ENCODE measurements at regions not wholly inside any gene's neighbourhood (a gene's known extent, or its start where the extent isn't known, plus 50 kb on each side); places are given as distances from the start of the nearest gene placed in this dataset.

DNA sequence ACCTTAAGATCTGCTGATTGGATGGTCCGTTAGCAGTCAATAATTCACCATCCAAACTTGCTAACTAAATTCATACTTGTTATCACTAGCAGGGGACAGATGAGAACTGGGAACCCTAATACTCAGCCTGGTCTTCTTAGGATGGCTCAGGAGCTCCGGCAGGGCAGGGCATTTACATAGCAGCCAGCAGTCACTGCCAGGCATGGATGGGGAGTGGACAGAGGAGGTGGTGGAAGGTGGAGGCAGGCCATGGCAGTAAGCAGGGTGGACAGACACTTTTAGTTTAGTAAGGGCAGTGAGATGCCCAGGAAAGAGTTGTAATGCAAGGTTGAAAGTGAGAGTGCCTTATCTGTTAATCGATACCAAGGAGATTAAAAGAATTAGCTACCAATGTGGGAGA, 392.2 kb upstream of the CHST9 start:
- no peak for TF ChIP-seq ZNF70 (CRISPR knock-in tag; IDR thresholded peaks at IDR 0.05)
- no peak for TF ChIP-seq BACH2 (CRISPR knock-in tag; IDR thresholded peaks at IDR 0.05; ENCODE audit: borderline replicate concordance)
- TF ChIP-seq, protein P1, sequence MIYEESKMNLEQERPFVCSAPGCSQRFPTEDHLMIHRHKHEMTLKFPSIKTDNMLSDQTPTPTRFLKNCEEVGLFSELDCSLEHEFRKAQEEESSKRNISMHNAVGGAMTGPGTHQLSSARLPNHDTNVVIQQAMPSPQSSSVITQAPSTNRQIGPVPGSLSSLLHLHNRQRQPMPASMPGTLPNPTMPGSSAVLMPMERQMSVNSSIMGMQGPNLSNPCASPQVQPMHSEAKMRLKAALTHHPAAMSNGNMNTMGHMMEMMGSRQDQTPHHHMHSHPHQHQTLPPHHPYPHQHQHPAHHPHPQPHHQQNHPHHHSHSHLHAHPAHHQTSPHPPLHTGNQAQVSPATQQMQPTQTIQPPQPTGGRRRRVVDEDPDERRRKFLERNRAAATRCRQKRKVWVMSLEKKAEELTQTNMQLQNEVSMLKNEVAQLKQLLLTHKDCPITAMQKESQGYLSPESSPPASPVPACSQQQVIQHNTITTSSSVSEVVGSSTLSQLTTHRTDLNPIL (CRISPR knock-in tag; IDR thresholded peaks at IDR 0.05; ENCODE audit: low read depth): no peak
- TF ChIP-seq OSR1 (CRISPR knock-in tag; IDR thresholded peaks at IDR 0.05): no peak
- no peak for ATAC-seq

DNA sequence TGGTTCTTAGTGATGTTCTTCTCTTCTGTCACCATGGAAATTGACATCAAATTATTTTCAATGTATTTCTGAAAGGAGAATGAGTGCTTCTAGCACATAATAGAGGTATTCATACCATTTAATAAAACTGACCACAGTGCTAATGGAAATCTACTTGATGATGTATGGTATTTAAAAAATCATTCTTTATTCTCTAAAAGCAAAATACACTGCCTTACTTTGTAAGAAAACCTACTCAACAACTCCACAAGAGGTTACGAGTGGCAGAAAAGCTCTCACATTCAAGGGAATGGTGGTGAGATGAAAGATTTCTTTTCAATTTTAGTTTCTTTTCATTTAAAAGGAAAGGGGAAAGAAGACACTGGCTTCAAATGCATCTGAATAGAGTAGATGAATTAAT, 382.3 kb upstream of the CHST9 start:
- no peak for ATAC-seq
- no peak for TF ChIP-seq ZNF70 (CRISPR knock-in tag; IDR thresholded peaks at IDR 0.05)

DNA sequence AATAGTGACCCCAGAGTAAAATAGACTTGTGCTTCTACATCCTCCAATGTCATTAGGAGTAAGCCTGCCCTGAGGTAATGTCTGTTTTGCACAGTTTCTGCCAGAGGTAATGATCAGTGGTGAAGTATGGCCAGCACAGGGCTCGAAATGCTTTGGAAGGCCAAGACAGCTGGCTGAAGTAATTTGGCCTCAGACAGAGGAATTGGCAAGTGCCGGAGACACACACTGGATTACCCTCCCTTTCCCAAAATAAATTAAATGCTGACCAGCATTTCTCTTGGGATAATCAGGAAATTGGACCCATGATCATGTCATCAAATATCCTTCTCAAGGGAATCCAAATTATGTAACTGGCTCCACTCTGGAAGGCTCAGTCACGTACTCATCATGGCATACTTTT, 379.0 kb upstream of the CHST9 start:
- no peak for TF ChIP-seq SNAI2 (CRISPR knock-in tag; IDR thresholded peaks at IDR 0.05)
- TF ChIP-seq ARNTL (CRISPR knock-in tag; IDR thresholded peaks at IDR 0.05; ENCODE audit: borderline replicate concordance, low read depth): no peak
- no peak for TF ChIP-seq CSDC2 (CRISPR knock-in tag; IDR thresholded peaks at IDR 0.05)
- TF ChIP-seq, protein P2, sequence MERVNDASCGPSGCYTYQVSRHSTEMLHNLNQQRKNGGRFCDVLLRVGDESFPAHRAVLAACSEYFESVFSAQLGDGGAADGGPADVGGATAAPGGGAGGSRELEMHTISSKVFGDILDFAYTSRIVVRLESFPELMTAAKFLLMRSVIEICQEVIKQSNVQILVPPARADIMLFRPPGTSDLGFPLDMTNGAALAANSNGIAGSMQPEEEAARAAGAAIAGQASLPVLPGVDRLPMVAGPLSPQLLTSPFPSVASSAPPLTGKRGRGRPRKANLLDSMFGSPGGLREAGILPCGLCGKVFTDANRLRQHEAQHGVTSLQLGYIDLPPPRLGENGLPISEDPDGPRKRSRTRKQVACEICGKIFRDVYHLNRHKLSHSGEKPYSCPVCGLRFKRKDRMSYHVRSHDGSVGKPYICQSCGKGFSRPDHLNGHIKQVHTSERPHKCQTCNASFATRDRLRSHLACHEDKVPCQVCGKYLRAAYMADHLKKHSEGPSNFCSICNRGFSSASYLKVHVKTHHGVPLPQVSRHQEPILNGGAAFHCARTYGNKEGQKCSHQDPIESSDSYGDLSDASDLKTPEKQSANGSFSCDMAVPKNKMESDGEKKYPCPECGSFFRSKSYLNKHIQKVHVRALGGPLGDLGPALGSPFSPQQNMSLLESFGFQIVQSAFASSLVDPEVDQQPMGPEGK (CRISPR knock-in tag; IDR thresholded peaks at IDR 0.05; ENCODE audit: borderline replicate concordance): no peak
- no peak for TF ChIP-seq ZFP3 (CRISPR knock-in tag; IDR thresholded peaks at IDR 0.05)
- no peak for TF ChIP-seq TCF4 (CRISPR knock-in tag; IDR thresholded peaks at IDR 0.05; ENCODE audit: borderline replicate concordance)
- no peak for TF ChIP-seq TOX (CRISPR knock-in tag; IDR thresholded peaks at IDR 0.05; ENCODE audit: borderline replicate concordance)
- TF ChIP-seq, protein P3, sequence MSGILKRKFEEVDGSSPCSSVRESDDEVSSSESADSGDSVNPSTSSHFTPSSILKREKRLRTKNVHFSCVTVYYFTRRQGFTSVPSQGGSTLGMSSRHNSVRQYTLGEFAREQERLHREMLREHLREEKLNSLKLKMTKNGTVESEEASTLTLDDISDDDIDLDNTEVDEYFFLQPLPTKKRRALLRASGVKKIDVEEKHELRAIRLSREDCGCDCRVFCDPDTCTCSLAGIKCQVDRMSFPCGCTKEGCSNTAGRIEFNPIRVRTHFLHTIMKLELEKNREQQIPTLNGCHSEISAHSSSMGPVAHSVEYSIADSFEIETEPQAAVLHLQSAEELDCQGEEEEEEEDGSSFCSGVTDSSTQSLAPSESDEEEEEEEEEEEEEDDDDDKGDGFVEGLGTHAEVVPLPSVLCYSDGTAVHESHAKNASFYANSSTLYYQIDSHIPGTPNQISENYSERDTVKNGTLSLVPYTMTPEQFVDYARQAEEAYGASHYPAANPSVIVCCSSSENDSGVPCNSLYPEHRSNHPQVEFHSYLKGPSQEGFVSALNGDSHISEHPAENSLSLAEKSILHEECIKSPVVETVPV (CRISPR knock-in tag; IDR thresholded peaks at IDR 0.05): no peak

DNA sequence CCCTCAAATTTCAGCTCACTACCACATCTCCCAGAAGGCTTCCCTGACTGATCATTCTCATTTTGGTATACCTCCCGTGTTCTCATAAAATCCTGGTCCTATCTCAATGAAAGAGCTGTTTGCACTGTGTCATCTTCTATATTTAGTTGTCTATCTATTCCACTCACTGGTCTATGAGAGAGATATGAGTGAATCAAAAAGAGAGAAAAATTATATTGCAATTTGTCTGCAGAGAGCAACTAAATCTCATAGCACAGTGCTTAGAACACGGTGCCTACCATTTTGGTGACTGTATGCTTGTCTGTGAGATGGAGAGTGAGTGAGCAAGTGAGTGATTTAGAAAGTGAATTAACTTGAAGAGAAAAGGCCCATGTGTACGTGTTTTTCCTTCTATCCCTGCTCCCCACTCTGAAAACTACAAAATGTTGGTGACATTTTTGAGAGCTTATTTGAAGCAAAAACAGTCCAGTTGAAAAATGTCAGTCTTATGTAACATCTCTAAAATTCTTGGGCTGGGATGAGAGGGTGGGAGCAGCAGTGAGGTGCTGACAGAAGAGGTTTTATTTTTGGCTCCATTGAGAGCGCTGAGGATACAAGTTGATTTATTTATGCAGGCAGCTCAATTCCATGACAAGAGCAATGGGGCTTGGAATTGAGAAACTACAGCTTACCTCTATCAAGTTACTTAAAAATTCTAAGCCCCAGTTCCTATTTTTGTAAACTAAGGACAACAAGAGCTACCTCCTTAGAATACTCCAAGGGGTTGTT, 373.5 kb upstream of the CHST9 start:
- ATAC-seq: no peak
- no peak for TF ChIP-seq SNAI2 (CRISPR knock-in tag; IDR thresholded peaks at IDR 0.05)
- TF ChIP-seq ZNF8 (CRISPR knock-in tag; IDR thresholded peaks at IDR 0.05): no peak
- no peak for TF ChIP-seq BACH2 (CRISPR knock-in tag; IDR thresholded peaks at IDR 0.05; ENCODE audit: borderline replicate concordance)

More for the DNA sequence above, 379.0 kb upstream of the CHST9 start:
- ATAC-seq: no peak

DNA sequence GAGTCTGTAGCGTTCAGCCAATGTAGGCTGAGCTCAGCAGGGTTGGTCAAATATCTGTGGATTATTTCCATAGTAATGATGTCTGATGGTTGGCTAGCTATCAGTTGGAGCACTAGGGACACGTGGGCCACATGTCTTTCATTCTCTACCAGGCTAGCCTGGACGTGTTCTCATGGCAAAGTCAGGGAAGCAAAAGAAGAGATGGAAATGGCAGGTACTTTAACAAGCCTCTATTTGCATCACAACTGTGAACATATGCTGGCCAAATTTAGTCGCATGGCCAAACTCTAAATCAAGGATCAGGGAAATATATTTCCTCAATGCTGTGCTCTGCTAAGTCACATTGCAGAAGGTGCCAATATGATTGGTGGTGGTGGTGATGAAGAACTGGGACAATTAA, 371.6 kb upstream of the CHST9 start:
- TF ChIP-seq SNAI2 (CRISPR knock-in tag; IDR thresholded peaks at IDR 0.05) (no peak), TCF4 (CRISPR knock-in tag; IDR thresholded peaks at IDR 0.05; ENCODE audit: borderline replicate concordance) (no peak), TOX (CRISPR knock-in tag; IDR thresholded peaks at IDR 0.05; ENCODE audit: borderline replicate concordance) (no peak), ZC3H10 (CRISPR knock-in tag; IDR thresholded peaks at IDR 0.05) (no peak)
- TF ChIP-seq, protein P2 (CRISPR knock-in tag; IDR thresholded peaks at IDR 0.05; ENCODE audit: borderline replicate concordance): no peak
- TF ChIP-seq, protein P3 (CRISPR knock-in tag; IDR thresholded peaks at IDR 0.05): no peak
- TF ChIP-seq, protein P4, sequence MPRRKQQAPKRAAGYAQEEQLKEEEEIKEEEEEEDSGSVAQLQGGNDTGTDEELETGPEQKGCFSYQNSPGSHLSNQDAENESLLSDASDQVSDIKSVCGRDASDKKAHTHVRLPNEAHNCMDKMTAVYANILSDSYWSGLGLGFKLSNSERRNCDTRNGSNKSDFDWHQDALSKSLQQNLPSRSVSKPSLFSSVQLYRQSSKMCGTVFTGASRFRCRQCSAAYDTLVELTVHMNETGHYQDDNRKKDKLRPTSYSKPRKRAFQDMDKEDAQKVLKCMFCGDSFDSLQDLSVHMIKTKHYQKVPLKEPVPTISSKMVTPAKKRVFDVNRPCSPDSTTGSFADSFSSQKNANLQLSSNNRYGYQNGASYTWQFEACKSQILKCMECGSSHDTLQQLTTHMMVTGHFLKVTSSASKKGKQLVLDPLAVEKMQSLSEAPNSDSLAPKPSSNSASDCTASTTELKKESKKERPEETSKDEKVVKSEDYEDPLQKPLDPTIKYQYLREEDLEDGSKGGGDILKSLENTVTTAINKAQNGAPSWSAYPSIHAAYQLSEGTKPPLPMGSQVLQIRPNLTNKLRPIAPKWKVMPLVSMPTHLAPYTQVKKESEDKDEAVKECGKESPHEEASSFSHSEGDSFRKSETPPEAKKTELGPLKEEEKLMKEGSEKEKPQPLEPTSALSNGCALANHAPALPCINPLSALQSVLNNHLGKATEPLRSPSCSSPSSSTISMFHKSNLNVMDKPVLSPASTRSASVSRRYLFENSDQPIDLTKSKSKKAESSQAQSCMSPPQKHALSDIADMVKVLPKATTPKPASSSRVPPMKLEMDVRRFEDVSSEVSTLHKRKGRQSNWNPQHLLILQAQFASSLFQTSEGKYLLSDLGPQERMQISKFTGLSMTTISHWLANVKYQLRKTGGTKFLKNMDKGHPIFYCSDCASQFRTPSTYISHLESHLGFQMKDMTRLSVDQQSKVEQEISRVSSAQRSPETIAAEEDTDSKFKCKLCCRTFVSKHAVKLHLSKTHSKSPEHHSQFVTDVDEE (CRISPR knock-in tag; IDR thresholded peaks at IDR 0.05): no peak
- TF ChIP-seq, protein P5, sequence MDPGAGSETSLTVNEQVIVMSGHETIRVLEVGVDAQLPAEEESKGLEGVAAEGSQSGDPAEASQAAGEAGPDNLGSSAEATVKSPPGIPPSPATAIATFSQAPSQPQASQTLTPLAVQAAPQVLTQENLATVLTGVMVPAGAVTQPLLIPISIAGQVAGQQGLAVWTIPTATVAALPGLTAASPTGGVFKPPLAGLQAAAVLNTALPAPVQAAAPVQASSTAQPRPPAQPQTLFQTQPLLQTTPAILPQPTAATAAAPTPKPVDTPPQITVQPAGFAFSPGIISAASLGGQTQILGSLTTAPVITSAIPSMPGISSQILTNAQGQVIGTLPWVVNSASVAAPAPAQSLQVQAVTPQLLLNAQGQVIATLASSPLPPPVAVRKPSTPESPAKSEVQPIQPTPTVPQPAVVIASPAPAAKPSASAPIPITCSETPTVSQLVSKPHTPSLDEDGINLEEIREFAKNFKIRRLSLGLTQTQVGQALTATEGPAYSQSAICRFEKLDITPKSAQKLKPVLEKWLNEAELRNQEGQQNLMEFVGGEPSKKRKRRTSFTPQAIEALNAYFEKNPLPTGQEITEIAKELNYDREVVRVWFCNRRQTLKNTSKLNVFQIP (CRISPR knock-in tag; IDR thresholded peaks at IDR 0.05; ENCODE audit: borderline replicate concordance, low read depth): no peak
- ATAC-seq: no peak
